ENCODE measurements at regions not wholly inside any gene's neighbourhood (a gene's known extent, or its start where the extent isn't known, plus 50 kb on each side); places are given as distances from the start of the nearest gene placed in this dataset.

GRCh38 chr13:44237881-44238421 lies 135.7 kb upstream of the SERP2 start:
- TF ChIP-seq POLR2A (IDR thresholded peaks at IDR 0.05; ENCODE audit: low read depth, low read length) (no peak), SPI1 (IDR thresholded peaks at IDR 0.05; ENCODE audit: low read depth, low read length) (no peak), POLR2AphosphoS5 (IDR thresholded peaks at IDR 0.05; ENCODE audit: low read depth, low read length) (no peak), TAF1 (IDR thresholded peaks at IDR 0.05; ENCODE audit: low read depth, low read length) (no peak), POU2F2 (IDR thresholded peaks at IDR 0.05; ENCODE audit: low read depth, low read length) (no peak), PAX5 (IDR thresholded peaks at IDR 0.05; ENCODE audit: insufficient read depth, low read length, severe bottlenecking) (no peak)
